HG02870 (cell line): ENCODE measurements at regions not wholly inside any gene's neighbourhood (a gene's known extent, or its start where the extent isn't known, plus 50 kb on each side); places are given as distances from the start of the nearest gene placed in this dataset.

ENCODE experiments used
- ATAC-seq: cut with Tn5 transposase; IDR thresholded peaks from one replicate; pipeline ENCODE4 v1.9.1; 2021; ENCODE audit warnings: mild to moderate bottlenecking, moderate library complexity; ENCODE audit not compliant: unreplicated experiment

DNA sequence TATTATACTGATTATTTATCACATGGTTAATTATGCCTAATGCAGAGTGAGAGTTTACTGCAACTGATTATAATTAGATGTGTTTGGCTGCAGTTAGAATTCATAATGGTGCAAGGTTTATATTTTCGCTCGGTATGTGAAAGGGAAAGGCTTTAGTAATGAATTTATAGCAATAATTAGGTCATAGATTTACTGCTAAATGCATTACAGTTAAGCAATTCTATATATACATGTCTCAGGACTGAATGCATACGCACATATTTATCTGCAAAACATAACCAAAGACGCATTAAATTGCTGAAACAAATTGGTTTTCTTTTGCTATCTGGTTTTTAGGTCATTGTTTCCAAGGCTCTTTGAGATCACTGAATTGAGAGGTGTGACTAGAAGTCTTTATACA is 428.1 kb upstream of the PDE3A start:
- no peak for ATAC-seq

DNA sequence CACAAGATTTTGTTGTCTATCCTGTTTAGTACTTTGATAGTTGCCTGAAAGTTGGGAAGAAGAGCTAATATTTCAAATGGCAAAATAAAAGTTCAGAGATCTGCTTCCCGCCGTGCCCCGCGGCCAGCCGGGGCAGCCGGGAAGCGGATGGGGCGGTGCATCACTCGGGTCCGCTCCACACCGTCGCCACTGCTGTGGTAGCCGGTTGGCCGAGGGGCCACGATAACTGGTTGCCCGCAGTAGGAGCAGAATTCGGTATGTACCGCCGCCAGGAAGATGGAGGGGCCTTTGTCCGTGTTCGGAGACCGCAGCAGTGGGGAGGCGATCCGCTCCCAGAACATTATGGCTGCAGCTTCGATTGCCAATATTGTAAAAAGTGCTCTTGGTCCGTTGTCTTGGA is 427.2 kb upstream of the PDE3A start:
- no peak for ATAC-seq

DNA sequence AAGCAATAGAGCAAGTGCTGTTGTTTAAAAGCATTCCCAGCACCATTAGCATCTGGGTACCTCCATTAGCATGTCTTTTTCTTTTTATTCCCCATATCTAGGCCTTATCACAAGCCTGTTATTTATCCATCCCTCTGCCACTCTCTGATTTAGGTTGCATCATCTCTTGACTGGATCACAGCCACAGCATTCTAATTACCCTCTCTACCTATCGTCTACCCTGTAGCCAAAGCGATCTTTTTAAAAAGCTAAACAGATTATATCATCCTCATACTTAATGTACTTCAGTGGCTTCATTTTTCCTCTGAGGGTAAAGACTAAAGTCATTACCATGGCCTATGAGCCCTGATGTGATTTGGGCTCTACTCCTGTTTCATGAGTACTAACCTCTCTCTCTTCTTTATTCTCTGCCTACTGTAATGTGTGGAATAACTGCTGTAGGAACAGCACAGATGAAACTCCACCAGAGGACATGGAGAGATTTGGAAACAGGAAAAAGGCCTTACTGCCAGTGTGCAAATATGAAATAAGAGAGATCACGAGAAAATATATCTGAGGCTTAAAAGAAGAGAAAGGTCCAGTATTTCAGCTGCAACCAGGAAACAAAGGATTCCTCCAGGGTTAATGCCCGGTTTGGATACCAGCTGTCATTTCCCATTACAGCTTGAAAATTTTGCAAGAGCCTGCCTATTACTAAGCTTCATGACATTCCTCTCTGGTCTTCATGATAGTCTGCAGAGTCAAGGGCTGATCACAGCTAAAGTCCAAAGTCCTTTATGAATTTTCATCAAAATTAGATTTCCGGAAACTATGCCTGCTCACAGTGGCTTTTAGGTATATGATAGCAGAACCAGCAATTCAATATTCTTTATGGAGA is 422.5 kb upstream of the PDE3A start:
- no peak for ATAC-seq

DNA sequence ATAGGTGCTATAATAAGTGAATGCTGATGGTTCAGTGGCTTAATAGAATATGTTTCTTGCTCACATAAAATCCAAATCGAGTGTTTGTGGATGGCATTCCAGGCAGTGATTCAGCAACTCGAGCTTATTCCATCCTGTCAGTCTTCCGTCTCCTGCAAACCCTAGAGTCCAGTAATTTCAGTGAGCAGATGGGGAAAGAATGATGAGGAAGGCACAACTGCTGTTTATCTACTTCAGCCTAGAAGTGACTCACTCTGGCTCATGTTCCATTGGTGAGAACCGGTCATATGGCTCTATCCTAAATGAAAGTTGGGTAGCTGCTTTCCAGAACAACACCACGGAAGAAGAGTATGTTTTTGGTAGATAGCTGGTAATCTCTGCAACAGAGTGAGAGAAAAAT is 421.8 kb upstream of the PDE3A start:
- ATAC-seq, result no peak

DNA sequence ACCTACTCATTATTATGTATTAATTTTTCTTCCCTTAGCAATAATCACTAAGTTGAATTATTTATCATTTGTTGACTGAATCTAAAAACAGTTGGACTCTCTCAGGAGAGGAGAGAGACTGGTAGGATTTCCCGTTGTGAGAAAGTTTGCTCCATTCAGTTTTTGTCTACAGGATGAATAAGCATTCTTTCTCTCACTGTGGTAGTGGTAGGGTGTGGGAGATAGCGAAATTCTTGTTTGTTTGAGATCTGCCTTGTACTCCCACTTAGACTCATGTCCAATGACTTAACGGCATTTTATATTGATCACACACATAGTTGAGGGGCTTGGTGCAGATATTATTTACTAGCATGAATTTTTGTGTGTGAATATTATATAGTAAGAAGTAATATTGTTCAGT is 421.0 kb upstream of the PDE3A start:
- ATAC-seq, result no peak

DNA sequence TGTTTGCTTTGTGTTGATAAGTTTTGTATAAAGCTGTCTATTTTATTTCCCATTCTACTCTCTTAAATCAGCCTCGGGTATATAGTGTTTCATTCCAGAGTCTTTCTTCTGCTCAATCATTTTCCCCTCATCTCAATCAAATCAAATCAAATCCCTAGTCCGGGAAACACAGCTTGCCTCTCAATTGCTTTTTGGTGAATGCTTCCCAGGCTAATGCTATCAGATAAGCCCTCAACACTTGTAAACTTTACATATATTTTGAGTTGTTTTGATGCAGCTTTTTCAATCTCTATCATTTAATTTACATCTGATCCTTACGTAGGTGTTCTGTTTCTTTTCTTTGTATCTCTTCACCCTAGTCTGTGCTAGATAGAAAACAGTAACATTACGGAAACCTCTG is 416.7 kb upstream of the PDE3A start:
- ATAC-seq, result no peak

DNA sequence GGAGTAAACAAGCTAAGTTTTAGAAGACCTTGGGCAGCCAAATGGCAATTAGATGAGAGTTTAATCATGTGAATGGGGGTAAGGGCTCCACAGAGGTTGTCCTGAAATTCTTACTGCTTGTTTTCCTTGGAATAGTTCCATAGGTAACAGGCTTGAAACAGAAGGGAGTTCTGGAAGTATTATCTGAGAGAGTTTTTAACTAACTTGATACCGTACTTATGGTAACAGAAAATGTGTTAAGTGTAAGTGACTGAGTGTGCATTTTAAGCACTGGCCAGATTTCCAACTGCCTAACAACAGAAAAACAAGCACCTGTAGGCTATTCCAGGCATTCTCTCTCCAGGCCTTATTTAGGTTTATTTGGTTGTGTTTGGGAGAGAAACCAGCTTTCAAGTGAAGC is 414.6 kb upstream of the PDE3A start:
- ATAC-seq, result no peak

DNA sequence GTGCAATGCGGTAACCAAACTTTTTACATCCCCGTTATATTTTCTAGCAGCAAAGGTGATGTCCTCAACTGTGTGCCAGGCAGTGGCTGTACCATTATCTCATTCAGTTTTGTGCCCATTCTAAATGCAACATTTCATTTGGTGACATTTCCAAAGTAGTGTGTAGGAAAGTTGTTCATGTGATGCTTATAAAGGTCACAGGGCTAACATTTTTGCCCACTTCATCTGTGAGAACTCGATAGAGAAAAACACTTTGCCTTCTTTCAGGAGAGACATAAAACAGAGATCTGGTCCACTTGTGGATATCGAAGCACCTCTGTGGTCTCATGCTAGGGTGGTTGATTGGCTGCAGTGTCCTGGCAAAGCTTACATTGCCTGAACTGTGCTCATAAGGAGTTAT is 414.2 kb upstream of the PDE3A start:
- ATAC-seq, result no peak

DNA sequence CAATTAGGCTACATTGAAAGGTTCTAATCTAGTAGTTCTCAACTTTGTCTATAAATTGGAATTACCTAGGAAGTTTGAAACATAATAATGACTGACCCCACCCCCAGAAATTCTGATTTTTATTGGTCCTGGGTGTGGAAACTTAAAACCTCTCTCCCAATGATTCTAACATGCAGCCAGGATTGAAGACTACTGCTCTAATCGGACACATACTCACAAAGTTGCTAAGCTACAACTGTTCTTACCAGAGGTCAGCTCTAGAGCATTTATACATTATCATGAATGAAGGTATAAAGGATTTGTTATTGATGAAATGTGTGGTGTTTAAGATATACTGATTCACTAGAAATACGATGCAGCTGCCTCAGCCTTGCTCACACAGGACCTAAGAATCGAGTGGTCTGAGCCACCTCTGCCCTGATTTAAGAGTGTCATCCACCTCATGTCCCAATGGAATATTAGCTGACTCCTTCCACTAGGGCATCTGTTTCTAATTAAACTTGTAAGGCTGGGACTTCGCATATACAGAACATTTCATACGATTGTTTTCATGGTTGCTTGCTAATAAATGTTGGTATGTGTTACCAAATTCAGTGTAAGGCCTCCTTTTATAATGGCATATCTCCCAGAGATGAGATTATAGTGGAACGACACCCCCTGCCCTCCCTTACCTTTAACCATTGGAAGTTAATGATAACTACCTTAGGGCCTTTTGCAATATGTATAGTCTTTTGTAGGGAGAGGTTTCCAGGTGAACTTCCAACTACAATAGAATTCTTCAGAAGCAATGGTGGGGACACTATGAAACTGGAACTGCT is 410.8 kb upstream of the PDE3A start:
- ATAC-seq, result no peak

DNA sequence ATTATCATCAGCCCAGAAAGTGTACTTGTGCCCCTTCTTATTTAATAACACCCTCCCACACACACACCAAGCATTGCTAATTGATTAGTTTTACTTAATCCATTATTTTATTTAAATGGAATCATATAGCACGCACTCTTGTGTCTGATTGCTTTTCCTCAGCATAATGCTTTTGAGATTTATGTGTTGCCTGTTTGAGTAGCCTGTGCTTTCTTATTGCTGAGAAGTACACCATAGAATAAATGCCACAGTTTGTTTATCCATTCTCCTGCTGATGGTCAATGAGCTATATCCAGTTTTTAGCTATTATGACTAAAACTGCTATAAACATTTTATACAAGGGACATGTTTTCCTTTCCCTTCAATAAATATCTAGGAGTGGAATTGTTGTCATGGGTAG is 409.9 kb upstream of the PDE3A start:
- ATAC-seq, result no peak

DNA sequence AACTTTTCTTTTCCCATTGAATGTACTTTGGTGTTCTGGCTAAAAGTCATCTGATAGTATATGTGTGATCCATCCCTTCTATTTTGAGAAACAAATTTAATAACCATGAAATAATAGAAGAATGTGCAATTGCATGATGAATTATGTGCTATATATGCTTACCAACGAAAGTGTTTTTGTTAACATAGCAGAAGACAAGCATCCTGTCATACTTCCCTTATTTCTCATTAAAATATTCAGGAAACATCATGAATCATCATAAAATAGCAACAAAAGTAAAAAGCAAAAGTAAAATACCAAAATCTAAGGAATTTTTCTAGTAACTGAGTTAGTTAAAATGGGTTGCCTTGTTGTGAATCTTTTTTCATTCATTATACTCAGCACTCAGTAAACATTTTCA is 409.0 kb upstream of the PDE3A start:
- ATAC-seq, result no peak

DNA sequence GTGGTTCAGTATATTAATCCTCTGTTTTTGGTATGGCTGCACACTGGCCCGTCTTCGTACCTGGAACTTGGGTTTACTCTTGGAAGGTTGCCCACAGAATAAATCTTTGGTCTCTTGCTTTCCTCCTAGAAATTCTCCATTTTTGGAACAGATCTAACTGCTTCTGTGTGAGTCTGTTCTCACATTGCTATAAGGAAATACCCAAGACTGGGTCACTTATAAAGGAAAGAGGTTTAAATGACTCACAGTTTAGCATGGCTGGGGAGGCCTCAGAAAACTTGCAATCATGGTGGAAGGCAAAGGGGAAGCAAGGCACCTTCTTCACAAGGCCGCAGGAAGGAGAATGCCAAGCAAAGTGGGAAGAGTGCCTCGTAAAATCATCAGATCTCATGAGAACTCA is 407.8 kb upstream of the PDE3A start:
- ATAC-seq, result no peak

DNA sequence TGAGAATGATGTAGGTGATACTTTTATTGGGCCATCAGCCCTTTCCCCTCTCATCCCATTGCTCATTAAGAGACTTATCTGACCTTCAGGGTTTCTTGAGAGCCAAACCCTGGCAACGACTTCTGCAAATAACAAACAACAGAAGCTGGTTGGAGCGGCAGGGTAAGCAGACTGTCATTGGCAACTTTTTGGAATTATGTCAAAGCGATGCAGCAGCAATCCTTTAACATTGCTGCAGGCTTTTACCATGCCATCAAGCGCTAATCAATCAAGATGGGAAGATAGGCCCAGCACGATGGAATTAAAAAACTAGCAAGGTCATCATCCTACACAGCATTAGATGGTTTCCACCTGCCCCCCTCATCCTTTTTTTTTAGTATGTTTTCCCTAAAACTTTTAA is 406.1 kb upstream of the PDE3A start:
- ATAC-seq, result no peak

DNA sequence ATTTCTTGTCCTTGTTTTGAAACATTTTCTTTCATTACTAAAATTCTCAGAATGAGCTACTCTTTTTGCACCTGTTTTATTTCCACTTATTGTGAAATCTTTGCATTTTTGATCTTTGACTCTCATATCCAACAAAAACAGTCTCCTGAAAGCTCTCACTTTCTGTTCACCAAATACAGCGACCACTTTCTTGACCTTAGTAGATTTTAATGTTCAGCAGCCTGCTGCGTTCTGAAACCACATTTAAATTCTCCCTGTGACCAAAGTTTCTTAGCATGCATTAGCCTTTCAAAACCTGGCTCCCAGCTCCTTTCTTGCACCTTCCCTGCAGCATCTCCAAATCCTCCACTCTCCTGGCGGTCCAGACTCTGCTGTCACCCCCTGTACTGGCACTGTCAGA is 404.4 kb upstream of the PDE3A start:
- ATAC-seq, result no peak

DNA sequence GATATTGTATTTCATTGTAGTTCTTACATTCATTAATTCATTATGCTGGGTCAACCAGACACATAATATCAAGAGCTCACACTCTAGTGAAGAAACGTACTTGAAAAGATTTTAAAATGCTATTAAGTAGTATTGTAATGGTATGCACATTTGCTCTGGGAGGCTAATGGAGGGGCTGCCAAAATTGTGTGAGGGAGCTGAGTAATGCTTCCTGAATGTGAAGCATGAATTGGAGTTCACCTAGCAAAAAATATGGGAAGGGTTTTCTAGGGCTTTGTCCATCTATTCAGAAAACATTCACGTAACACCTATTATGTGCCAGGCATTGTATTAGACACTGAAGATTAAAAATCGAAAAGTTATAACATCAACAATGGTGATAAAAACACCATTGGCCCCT is 403.8 kb upstream of the PDE3A start:
- no peak for ATAC-seq

DNA sequence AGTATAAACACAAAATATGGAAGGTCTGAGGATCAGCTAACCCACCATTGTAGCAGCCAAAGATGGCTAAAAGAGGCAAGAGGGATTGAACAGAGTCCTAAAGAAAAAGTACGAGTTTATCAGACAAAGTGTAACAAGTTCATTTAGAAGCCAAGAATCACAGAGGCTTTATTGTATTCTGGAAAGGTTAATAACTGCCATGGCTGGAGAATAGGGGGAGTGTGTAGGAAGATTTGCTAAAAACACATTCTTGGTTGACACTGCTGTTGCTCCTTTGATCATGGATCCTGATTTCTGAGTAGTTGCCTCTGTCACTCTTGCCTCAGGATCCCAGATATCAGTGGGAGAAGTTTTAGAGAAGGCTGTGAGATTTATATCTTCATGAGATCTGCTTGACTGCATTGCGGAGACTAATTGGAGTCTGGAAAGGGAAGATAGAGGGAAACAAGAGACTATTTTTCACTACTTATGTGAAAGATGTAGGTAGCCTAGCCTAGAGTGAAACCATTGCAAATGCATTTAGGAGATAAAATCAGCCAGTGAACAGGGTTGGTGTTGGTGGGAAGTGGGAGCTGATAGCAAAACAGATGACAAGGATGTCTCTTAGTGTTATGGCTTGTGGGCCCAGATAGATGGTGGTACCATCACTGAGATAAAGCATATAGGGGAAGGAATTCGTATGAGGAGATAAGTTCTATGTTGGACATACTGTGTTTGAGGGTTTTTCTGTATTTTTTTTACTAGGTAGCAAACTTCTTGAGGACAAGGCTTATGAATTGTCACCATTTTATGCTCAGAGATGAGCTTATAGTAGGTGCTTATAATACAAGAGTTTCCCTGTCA is 402.9 kb upstream of the PDE3A start:
- ATAC-seq, result no peak

DNA sequence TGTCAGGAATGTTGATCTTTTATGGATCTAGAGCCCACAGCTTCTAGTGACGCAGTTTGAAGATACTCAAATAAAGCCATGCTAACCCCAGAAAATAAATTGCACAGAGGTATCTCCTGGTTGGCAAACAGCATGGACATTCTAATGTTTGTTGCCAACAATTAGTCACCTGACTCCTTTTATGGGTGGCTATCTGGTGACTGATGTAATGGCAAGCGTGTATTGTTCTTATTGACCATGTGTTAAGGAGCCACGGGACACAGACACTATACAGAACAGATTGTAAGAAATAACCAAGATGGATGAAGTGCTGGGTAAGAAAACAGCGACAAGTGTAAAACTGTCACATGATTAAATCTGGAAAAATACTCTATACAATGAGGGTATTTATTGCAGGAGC is 401.3 kb upstream of the PDE3A start:
- ATAC-seq, result no peak

DNA sequence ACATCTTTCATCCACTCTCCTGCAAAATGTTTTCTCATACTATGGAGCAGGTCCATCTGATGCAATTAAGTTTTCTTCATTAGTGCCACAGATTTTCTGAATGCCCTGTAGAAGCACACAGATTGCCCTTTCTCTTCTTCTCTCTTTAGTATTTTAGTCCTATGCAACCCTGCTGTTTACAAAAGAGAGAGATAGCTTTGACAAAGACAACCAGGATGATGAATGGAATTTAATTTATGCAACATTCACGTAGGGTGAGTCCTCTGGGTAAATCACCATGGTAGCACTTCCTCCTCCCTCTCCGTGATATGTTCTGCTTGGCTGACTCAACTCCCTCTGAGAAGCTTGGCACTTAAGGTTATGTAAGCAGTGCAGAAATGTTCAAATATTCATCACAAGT is 400.9 kb upstream of the PDE3A start:
- no peak for ATAC-seq

DNA sequence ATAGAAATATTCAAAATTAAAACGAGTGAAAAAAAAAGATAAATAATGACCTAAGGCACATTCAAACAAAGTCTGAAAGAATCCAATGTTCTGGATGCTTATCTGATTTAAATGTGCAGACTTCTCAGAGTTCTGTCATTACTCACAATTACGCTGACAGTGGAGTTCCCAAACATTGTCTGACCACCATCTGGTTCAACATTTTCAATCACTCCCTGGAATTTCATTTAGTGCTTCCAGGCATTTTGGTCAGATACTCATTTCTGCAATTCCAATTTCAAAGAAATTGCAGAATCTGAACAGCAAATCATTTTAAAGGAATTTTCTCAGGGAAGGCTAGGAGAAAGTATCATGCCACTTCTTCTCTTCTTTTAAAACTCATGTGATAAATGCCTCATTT is 398.2 kb upstream of the PDE3A start:
- no peak for ATAC-seq

DNA sequence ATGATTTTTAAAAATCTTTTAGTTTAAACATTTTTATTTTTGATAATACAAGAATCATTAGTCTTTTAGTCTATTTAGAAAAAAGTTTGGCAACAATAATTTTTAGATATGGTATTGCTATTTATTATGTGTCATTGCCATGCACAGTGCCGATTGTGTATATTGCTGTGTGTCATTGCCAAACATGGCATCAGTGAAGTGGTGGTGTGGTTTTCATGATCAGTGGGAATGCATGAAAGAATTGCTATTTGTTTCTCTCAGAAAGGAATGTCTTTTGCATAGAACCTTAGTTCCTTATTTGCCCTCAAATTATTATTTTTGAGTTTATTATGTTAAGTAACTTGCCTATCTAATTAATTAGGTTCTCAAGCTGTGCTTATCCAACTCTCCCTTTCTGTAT is 397.5 kb upstream of the PDE3A start:
- ATAC-seq, result no peak
